ENCODE measurements at regions not wholly inside any gene's neighbourhood (a gene's known extent, or its start where the extent isn't known, plus 50 kb on each side); places are given as distances from the start of the nearest gene placed in this dataset.

DNA sequence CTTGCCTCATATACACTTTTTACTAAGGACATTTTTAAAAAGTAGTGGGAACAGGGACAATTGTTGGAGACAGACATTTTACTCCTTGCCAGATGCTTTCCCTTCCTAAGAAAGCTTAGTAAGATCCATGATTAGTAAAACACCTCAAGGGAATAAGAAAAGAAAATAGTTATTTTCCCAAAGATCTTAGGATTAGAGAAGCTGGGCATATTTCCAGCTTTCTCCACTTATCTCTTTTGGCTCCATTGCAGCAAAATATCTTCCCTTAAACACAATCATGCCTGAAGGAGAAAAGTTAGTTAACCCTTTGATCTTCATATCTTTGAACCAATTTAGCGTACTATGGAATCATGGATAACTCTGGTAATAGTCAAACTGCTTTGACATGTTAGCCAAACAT lies 257.9 kb downstream of the PCDH18 start:
- H3K9me1 ChIP-seq (ENCODE audit: insufficient read depth, low read length), result no peaks in the 10 kb centered on the region
- in situ Hi-C loops (cut with MboI; ENCODE audit: low sequenced_read_pairs) (no loop called here), dilution Hi-C loops (cut with HindIII; ENCODE audit: low sequenced_read_pairs, unreplicated experiment) (no loop called here), intact Hi-C loops (cut with micrococcal nuclease) (no loop called here)
- no peak overlapping the region for H2BK120ac ChIP-seq (ENCODE audit: low read depth, low read length)
- H4K91ac ChIP-seq (ENCODE audit: insufficient read depth, low read depth, low read length), result no peak overlapping the region
- TF ChIP-seq NFE2L2 (IDR thresholded peaks at IDR 0.05; ENCODE audit: low read depth, low read length) (no peak), MAFK (IDR thresholded peaks at IDR 0.05; ENCODE audit: low read depth, low read length) (no peak), CHD1 (IDR thresholded peaks at IDR 0.05; ENCODE audit: low read depth, low read length) (no peak)
- ChIA-PET CTCF (interaction anchor here (0.6 kb wide), 1 partner anchor 583 kb away, joined by 3 read pairs; no protein-coding TSS in a partner anchor), POLR2A (ENCODE audit: unreplicated experiment) (no interaction called here)
- no peaks in the 10 kb centered on the region for H3K79me1 ChIP-seq (ENCODE audit: low read depth in 1 of 2, low read length in 2 of 2)
- no peaks in the 10 kb centered on the region for H4K20me1 ChIP-seq (ENCODE audit: insufficient read depth, low read length)
- no peak overlapping the region for H3K18ac ChIP-seq (ENCODE audit: low read depth, low read length)
- no TSS peak for BruUV-seq (replicated peaks)
- H2AK5ac ChIP-seq (ENCODE audit: low read depth, low read length), result no peak overlapping the region
- no peak overlapping the region for H3K27ac ChIP-seq (ENCODE audit: insufficient read depth, low read length)
- no peak overlapping the region for H2BK15ac ChIP-seq (ENCODE audit: low read depth, low read length)
- H3K56ac ChIP-seq (ENCODE audit: extremely low read depth, insufficient read depth, low read length), result no peak overlapping the region
- H3K4me3 ChIP-seq (ENCODE audit: insufficient read depth, low read depth, low read length), result no peak overlapping the region
- no peaks in the 10 kb centered on the region for H3K36me3 ChIP-seq (ENCODE audit: control insufficient read depth, insufficient read depth, low read length)
- ATAC-seq (ENCODE audit: low read depth), result no peak
- no peak overlapping the region for H4K8ac ChIP-seq (ENCODE audit: low read depth in 2 of 2, low read length in 2 of 2)
- peak; percentile 38 for DNase-seq
- H2BK20ac ChIP-seq (ENCODE audit: low read depth, low read length), result no peak overlapping the region
- WGBS, 2 experiments (ENCODE audit: extremely low coverage in 2 of 2, insufficient read length in 1 of 2), result no CpG with 5 or more reads among the region's 1 CpG
- H3K4me1 ChIP-seq (ENCODE audit: control insufficient read depth, insufficient read depth, low read length), result no peaks in the 10 kb centered on the region
- no peak overlapping the region for H3K4me2 ChIP-seq (ENCODE audit: low read depth, low read length)
- no peak overlapping the region for H3K23ac ChIP-seq (ENCODE audit: low read depth, low read length)
- H3K9me3 ChIP-seq (ENCODE audit: control insufficient read depth, insufficient read depth, low read length), result no peaks in the 10 kb centered on the region
- no peak overlapping the region for H3K9ac ChIP-seq (ENCODE audit: low read depth, low read length)
- no peak overlapping the region for H2AK9ac ChIP-seq (replicated peaks; ENCODE audit: low read depth, low read length, poor library complexity)
- no peak overlapping the region for H2AFZ ChIP-seq (replicated peaks; ENCODE audit: low read length, poor library complexity)
- no peak overlapping the region for H2BK5ac ChIP-seq (ENCODE audit: low read depth, low read length, poor library complexity, severe bottlenecking)
- no peak overlapping the region for H4K5ac ChIP-seq (ENCODE audit: low read depth, low read length)
- H3K4ac ChIP-seq (ENCODE audit: low read depth, low read length), result no peak overlapping the region
- no peak overlapping the region for H3K14ac ChIP-seq (replicated peaks; ENCODE audit: low read depth, low read length)
- no peaks in the 10 kb centered on the region for H3K27me3 ChIP-seq (ENCODE audit: control insufficient read depth, insufficient read depth, low read length)

Data from IMR-90 (cell line).